B cell (primary cell): ENCODE measurements at regions not wholly inside any gene's neighbourhood (a gene's known extent, or its start where the extent isn't known, plus 50 kb on each side); places are given as distances from the start of the nearest gene placed in this dataset.

Experiments
- ATAC-seq: fragments of 200-7000 bp; cut with Tn5 transposase; one replicate; pipeline ENCODE4 v1.10.0; 2021; ENCODE audit warnings: low read depth, mild to moderate bottlenecking, moderate number of reproducible peaks, moderate library complexity
- CTCF ChIA-PET: fragments of 350-600 bp; sonication (Branson Sonifier 250); formaldehyde crosslinking; loops from one replicate; lab custom pipeline; 2021; ENCODE audit warnings: antibody characterized with exemption, inconsistent platforms; lab: Charles Lee
- POLR2A ChIA-PET: fragments of 350-600 bp; sonication (Branson Sonifier 250); formaldehyde crosslinking; loops from one replicate; lab custom pipeline; 2021; ENCODE audit warnings: antibody characterized with exemption; lab: Charles Lee
- DNase-seq: peaks from one replicate; pipeline ENCODE4 v3.0.0; 2013
- H2AFZ ChIP-seq: 2 replicates; pipeline ENCODE4 v1.6.1; 2012; ENCODE audit warnings: mild to moderate bottlenecking, low read depth, low read length; ENCODE audit not compliant: insufficient read depth, poor library complexity, severe bottlenecking
- H3K27ac ChIP-seq, 2 donors: 1 replicate in 1 of 2; 2 replicates in 1 of 2; pipeline ENCODE4 v1.5.1; 2012 to 2013; ENCODE audit warnings: low read length in 2 of 2, mild to moderate bottlenecking in 2 of 2, moderate library complexity in 1 of 2
- H3K27me3 ChIP-seq, 4 experiments: fragments of 200-600 bp in 1 of 4; sonication (generic) in 1 of 4; replicated peaks in 1 of 4; 1 replicate in 2 of 4; 2 replicates in 2 of 4; pipeline versions ENCODE4 v1.6.1 to v1.7.0; 2013 to 2016; ENCODE audit warnings: low read length in 3 of 4, mild to moderate bottlenecking in 2 of 4, mixed read lengths in 1 of 4, moderate library complexity in 1 of 4; ENCODE audit not compliant: insufficient read depth in 4 of 4, control insufficient read depth in 3 of 4; ENCODE audit errors: control extremely low read depth in 1 of 4
- H3K36me3 ChIP-seq, 2 experiments: replicated peaks in 1 of 2; 1 replicate in 1 of 2; 2 replicates in 1 of 2; pipeline versions ENCODE4 v1.6.1 to v1.7.1; 2013; ENCODE audit warnings: low read length in 1 of 2; ENCODE audit not compliant: insufficient read depth in 2 of 2, control insufficient read depth in 1 of 2; ENCODE audit errors: control extremely low read depth in 1 of 2, extremely low read depth in 1 of 2
- H3K4me1 ChIP-seq, 2 donors: fragments of 200-600 bp in 1 of 2; sonication (generic) in 1 of 2; 1 replicate in 1 of 2; 2 replicates in 1 of 2; pipeline versions ENCODE4 v1.5.1 to v1.6.1; 2013 to 2017; ENCODE audit warnings: low read length in 2 of 2; ENCODE audit not compliant: control insufficient read depth in 2 of 2, insufficient read depth in 2 of 2
- H3K4me2 ChIP-seq: replicated peaks from 2 replicates; pipeline ENCODE3; 2012; ENCODE audit warnings: mild to moderate bottlenecking, low read depth, low read length; ENCODE audit not compliant: poor library complexity, severe bottlenecking
- H3K4me3 ChIP-seq, 5 experiments: fragments of 200-600 bp in 1 of 5; sonication (generic) in 1 of 5; 1 replicate in 3 of 5; 2 replicates in 2 of 5; pipeline versions ENCODE4 v1.5.1 to v1.7.0; 2011 to 2016; ENCODE audit warnings: low read length in 4 of 5, mild to moderate bottlenecking in 4 of 5, low read depth in 2 of 5, control low read depth in 1 of 5, moderate library complexity in 1 of 5; ENCODE audit not compliant: insufficient read depth in 1 of 5; ENCODE audit errors: control extremely low read depth in 1 of 5, extremely low read depth in 1 of 5
- H3K79me2 ChIP-seq: fragments of 200-600 bp; sonication (generic); one replicate; pipeline ENCODE4 v1.6.0; 2016; ENCODE audit warnings: low read length; ENCODE audit not compliant: control insufficient read depth, insufficient read depth
- H3K9ac ChIP-seq: fragments of 200-600 bp; sonication (generic); 2 replicates; pipeline ENCODE4 v1.6.1; 2017; ENCODE audit warnings: mild to moderate bottlenecking, low read length, moderate library complexity
- H3K9me3 ChIP-seq, 3 donors: one replicate each; pipeline versions ENCODE4 v1.6.1 to v1.7.1; 2013; ENCODE audit warnings: low read length in 2 of 3; ENCODE audit not compliant: control insufficient read depth in 2 of 3, insufficient read depth in 1 of 3; ENCODE audit errors: control extremely low read depth in 1 of 3
- H4K20me1 ChIP-seq: 2 replicates; pipeline ENCODE4 v1.6.0; 2012; ENCODE audit warnings: mild to moderate bottlenecking, low read length; ENCODE audit not compliant: insufficient read depth, control insufficient read depth, poor library complexity, severe bottlenecking
- H3K27ac Mint-ChIP-seq: one replicate; pipeline ENCODE4 v1.8.0; 2021; ENCODE audit warnings: mixed read lengths
- H3K27me3 Mint-ChIP-seq: one replicate; pipeline ENCODE4 v1.8.0; 2021; ENCODE audit warnings: mixed read lengths
- H3K4me1 Mint-ChIP-seq: one replicate; pipeline ENCODE4 v1.8.0; 2021; ENCODE audit warnings: mixed read lengths
- H3K4me3 Mint-ChIP-seq: one replicate; pipeline ENCODE4 v1.8.0; 2021; ENCODE audit warnings: mixed read lengths
- H3K9me3 Mint-ChIP-seq: one replicate; pipeline ENCODE4 v1.8.0; 2022; ENCODE audit warnings: mixed read lengths; ENCODE audit not compliant: insufficient read depth
- EZH2 ChIP-seq: IDR thresholded peaks from 2 replicates; pipeline ENCODE4 v1.6.1; 2012; ENCODE audit warnings: borderline replicate concordance, low read depth, mild to moderate bottlenecking, moderate library complexity, low read length; ENCODE audit not compliant: insufficient read depth, poor library complexity, severe bottlenecking
- WGBS: methylation state at CpG from one replicate; pipeline ENCODE4 v1.1.5; 2013; ENCODE audit warnings: missing lambda C conversion rate; ENCODE audit not compliant: insufficient coverage; 5-methylcytosine and 5-hydroxymethylcytosine counted together
- intact Hi-C: fragments of 100-400 bp; cut with micrococcal nuclease; formaldehyde crosslinking; loops from one replicate; pipeline ENCODE4 v1.10.0; 2022
- TF ChIP-seq, protein P1 (sequence below): fragments of 200-600 bp; IDR thresholded peaks from one replicate; pipeline ENCODE4 v1.8.0; 2022; ENCODE audit warnings: antibody characterized with exemption, mild to moderate bottlenecking

DNA sequence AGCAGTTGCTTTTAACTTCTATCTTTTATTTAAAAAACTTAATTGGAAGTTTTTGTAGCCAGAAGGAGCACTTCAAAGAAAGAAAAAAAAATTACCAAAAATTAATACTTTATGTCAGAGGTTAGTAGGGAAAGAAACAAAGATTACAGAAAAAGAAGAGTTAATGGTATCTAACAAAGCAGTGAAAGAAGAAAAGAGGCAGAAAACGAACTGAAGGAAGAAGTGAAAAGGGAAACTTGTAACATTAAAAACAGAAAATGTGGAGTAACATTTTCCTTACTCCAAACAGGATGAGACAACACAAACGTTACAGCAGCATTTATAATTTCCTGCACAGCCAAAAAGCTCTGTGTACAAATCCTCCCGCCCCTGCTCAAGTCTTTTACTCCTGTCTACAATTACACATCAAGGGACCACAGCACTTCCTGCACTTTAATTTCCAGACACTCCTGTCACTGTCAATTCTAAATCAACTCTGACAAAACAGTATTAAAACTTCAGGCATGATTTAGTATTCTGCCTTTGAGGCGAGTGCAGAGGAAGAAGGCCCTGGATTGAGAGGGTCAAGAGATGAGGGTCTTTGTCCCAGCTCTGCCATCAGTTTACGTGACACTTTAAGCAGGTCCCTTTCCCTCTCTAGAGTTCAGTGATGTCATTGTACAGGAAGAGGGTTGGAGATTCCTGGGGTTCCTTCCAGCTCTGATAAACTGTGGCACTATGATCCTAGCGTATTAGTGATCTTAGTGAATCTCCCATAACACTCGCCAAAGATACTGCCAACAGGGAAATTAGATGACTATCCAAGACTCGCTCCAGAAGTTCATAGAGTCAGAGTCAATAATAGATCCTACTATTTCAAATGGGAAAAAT lies 53.2 kb upstream of the LSM14A start:
- TF ChIP-seq, protein P1, sequence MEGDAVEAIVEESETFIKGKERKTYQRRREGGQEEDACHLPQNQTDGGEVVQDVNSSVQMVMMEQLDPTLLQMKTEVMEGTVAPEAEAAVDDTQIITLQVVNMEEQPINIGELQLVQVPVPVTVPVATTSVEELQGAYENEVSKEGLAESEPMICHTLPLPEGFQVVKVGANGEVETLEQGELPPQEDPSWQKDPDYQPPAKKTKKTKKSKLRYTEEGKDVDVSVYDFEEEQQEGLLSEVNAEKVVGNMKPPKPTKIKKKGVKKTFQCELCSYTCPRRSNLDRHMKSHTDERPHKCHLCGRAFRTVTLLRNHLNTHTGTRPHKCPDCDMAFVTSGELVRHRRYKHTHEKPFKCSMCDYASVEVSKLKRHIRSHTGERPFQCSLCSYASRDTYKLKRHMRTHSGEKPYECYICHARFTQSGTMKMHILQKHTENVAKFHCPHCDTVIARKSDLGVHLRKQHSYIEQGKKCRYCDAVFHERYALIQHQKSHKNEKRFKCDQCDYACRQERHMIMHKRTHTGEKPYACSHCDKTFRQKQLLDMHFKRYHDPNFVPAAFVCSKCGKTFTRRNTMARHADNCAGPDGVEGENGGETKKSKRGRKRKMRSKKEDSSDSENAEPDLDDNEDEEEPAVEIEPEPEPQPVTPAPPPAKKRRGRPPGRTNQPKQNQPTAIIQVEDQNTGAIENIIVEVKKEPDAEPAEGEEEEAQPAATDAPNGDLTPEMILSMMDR: no peak
- no peak for TF ChIP-seq EZH2
- H2AFZ ChIP-seq: no peak overlapping the region
- WGBS: 58% methylated on average over 5 of the region's 8 CpGs
- H4K20me1 ChIP-seq: no peaks in the 10 kb centered on the region
- peaks cover 0 to 4% (median 0%) of the 10 kb centered on the region in 4 experiments for H3K27me3 ChIP-seq
- H3K27ac Mint-ChIP-seq: no peak overlapping the region
- no peaks in the 10 kb centered on the region for H3K9me3 Mint-ChIP-seq
- intact Hi-C loops: no loop called here
- no peak overlapping the region for H3K4me3 ChIP-seq
- ChIA-PET POLR2A (no interaction called here), CTCF (interaction anchor here (5.4 kb wide), 1 partner anchor 26 kb away, joined by 68 read pairs; no protein-coding TSS in a partner anchor)
- H3K4me3 Mint-ChIP-seq: no peak overlapping the region
- H3K36me3 ChIP-seq: no peaks in the 10 kb centered on the region
- no peaks in the 10 kb centered on the region for H3K4me1 Mint-ChIP-seq
- no peaks in the 10 kb centered on the region for H3K79me2 ChIP-seq
- no peak overlapping the region for H3K4me2 ChIP-seq
- no peak for ATAC-seq
- no peaks in the 10 kb centered on the region for H3K9me3 ChIP-seq
- peaks cover 19% of the 10 kb centered on the region for H3K27me3 Mint-ChIP-seq
- no peaks in the 10 kb centered on the region for H3K4me1 ChIP-seq
- no peak overlapping the region for H3K9ac ChIP-seq
- no peak for DNase-seq
- no peak overlapping the region for H3K27ac ChIP-seq

DNA sequence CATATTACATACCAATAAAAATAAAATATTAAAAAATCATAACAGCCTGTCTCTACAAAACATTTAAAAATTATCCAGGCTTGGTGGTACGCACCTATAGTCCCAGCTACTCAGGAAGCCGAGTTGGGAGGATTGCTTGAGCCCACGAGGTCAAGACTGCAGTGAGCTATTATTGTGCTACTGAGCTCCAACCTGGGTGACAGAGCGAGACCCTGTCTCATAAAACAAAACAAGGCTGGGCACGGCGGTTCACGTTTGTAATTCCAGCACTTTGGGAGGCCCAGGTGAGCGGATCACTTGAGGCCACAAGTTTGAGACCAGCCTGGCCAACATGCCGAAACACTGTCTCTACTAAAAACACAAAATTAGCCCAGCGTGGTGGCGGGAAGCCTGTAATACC lies 52.2 kb upstream of the LSM14A start:
- no peak overlapping the region for H3K4me2 ChIP-seq
- TF ChIP-seq, protein P1: no peak
- TF ChIP-seq EZH2: no peak
- H3K9me3 ChIP-seq: no peaks in the 10 kb centered on the region
- no peaks in the 10 kb centered on the region for H3K4me1 ChIP-seq
- POLR2A ChIA-PET: no interaction called here
- 93% methylated on average over 9 of the region's 11 CpGs for WGBS
- Mint-ChIP-seq H3K27ac (no peak overlapping the region), H3K4me3 (no peak overlapping the region), H3K27me3 (peaks cover 19% of the 10 kb centered on the region), H3K4me1 (no peaks in the 10 kb centered on the region), H3K9me3 (no peaks in the 10 kb centered on the region)
- CTCF ChIA-PET: interaction anchor here (1.4 to 5.4 kb wide), 2 partner anchors 25 to 36 kb away, joined by 3 to 68 read pairs; no protein-coding TSS in a partner anchor
- H4K20me1 ChIP-seq: no peaks in the 10 kb centered on the region
- intact Hi-C loops: loop anchor here (2.0 kb wide), 1 partner anchor 101 kb away; no protein-coding TSS in a partner anchor
- H3K9ac ChIP-seq: no peak overlapping the region
- ATAC-seq (no peak), DNase-seq (no peak)
- no peaks in the 10 kb centered on the region for H3K79me2 ChIP-seq
- no peak overlapping the region for H2AFZ ChIP-seq
- H3K36me3 ChIP-seq: no peaks in the 10 kb centered on the region
- H3K4me3 ChIP-seq: no peak overlapping the region
- peaks cover 0 to 4% (median 0%) of the 10 kb centered on the region in 4 experiments for H3K27me3 ChIP-seq
- H3K27ac ChIP-seq: no peak overlapping the region
